Lung (tissue), 11 donors: ENCODE measurements at regions not wholly inside any gene's neighbourhood (a gene's known extent, or its start where the extent isn't known, plus 50 kb on each side); places are given as distances from the start of the nearest gene placed in this dataset.

ENCODE experiments used
- ATAC-seq: fragments of 200-7000 bp; cut with Tn5 transposase; one replicate; pipeline ENCODE4 v1.9.1; 2020; ENCODE audit warnings: moderate number of reproducible peaks; ENCODE audit not compliant: insufficient read depth, low FRiP score
- DNase-seq, 3 donors: peaks; one replicate each; pipeline ENCODE4 v3.0.0-alpha.2; 2013 to 2017
- H3K27ac ChIP-seq, 2 donors: one replicate each; pipeline ENCODE4 v1.5.1; 2013; ENCODE audit warnings: mild to moderate bottlenecking in 2 of 2, moderate library complexity in 2 of 2, control low read depth in 1 of 2, inconsistent platforms in 1 of 2, low read depth in 1 of 2, low read length in 1 of 2
- H3K27me3 ChIP-seq, 3 donors: one replicate each; pipeline ENCODE4 v1.5.1; 2013; ENCODE audit warnings: low read length in 2 of 3; ENCODE audit not compliant: control insufficient read depth in 3 of 3, insufficient read depth in 3 of 3
- H3K36me3 ChIP-seq, 4 donors: one replicate each; pipeline ENCODE4 v1.5.1; 2013; ENCODE audit warnings: low read length in 4 of 4, mild to moderate bottlenecking in 1 of 4, moderate library complexity in 1 of 4; ENCODE audit not compliant: control insufficient read depth in 4 of 4, insufficient read depth in 4 of 4
- H3K4me1 ChIP-seq, 5 donors: one replicate each; pipeline ENCODE4 v1.5.1; 2013; ENCODE audit warnings: low read length in 5 of 5, mild to moderate bottlenecking in 2 of 5, moderate library complexity in 1 of 5; ENCODE audit not compliant: control insufficient read depth in 5 of 5, insufficient read depth in 5 of 5
- H3K4me3 ChIP-seq: one replicate; pipeline ENCODE4 v1.5.1; 2013; ENCODE audit warnings: mild to moderate bottlenecking, control low read depth, moderate library complexity
- H3K9ac ChIP-seq, 2 donors: one replicate each; pipeline ENCODE4 v1.5.1; 2013; ENCODE audit warnings: low read length in 2 of 2, control low read depth in 1 of 2; ENCODE audit not compliant: insufficient read depth in 1 of 2
- H3K9me3 ChIP-seq, 4 donors: one replicate each; pipeline ENCODE4 v1.5.1; 2013; ENCODE audit warnings: low read length in 3 of 4, mild to moderate bottlenecking in 1 of 4, moderate library complexity in 1 of 4; ENCODE audit not compliant: control insufficient read depth in 4 of 4, insufficient read depth in 3 of 4
- WGBS, 2 donors: extraction: QIAGEN DNeasy Blood & Tissue Kit; methylation state at CpG; one replicate each; pipeline ENCODE4 v1.1.7; 2013; 5-methylcytosine and 5-hydroxymethylcytosine counted together
- TF ChIP-seq, protein P1 (sequence below): IDR thresholded peaks from 2 replicates; pipeline ENCODE4 v1.5.1; 2012; ENCODE audit warnings: mild to moderate bottlenecking; ENCODE audit errors: control extremely low read depth, extremely low read depth
- donor health status: control.
- donor health status: control.
- donor health status: Bipolar disorder and iron deficiency.
- donor health status: healthy.
- donor health status: DM: yes; HTN: yes; CAD: no.

DNA sequence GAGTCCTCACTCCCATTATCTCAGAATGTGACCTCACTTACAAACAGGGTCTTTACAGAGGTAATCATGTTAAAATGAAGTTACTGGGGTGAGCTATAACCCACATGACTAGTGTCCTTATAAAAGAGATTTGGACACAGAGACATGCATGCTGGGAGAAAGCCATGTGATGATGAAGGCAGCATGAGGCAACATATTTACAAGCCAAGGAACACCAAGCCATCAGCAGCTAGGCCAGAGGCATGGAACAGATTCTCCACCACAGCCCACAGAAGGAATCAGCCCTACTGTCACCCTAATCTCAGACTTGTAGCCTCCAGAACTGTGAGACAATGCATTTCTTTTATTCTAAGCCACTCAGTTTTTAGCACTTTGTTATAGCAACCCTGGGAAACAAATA, 171.9 kb downstream of the EN1 start:
- no peak overlapping the region for H3K4me3 ChIP-seq
- no peaks in the 10 kb centered on the region for H3K36me3 ChIP-seq
- DNase-seq (no peak), ATAC-seq (no peak)
- no peak overlapping the region for H3K27ac ChIP-seq
- H3K9me3 ChIP-seq, result peaks cover 0 to 1% (median 0%) of the 10 kb centered on the region in 4 donors
- no peak overlapping the region for H3K9ac ChIP-seq
- TF ChIP-seq, protein P1, sequence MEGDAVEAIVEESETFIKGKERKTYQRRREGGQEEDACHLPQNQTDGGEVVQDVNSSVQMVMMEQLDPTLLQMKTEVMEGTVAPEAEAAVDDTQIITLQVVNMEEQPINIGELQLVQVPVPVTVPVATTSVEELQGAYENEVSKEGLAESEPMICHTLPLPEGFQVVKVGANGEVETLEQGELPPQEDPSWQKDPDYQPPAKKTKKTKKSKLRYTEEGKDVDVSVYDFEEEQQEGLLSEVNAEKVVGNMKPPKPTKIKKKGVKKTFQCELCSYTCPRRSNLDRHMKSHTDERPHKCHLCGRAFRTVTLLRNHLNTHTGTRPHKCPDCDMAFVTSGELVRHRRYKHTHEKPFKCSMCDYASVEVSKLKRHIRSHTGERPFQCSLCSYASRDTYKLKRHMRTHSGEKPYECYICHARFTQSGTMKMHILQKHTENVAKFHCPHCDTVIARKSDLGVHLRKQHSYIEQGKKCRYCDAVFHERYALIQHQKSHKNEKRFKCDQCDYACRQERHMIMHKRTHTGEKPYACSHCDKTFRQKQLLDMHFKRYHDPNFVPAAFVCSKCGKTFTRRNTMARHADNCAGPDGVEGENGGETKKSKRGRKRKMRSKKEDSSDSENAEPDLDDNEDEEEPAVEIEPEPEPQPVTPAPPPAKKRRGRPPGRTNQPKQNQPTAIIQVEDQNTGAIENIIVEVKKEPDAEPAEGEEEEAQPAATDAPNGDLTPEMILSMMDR, result no peak
- H3K4me1 ChIP-seq, result peaks cover 0 to 8% (median 0%) of the 10 kb centered on the region in 5 donors
- no peaks in the 10 kb centered on the region for H3K27me3 ChIP-seq

DNA sequence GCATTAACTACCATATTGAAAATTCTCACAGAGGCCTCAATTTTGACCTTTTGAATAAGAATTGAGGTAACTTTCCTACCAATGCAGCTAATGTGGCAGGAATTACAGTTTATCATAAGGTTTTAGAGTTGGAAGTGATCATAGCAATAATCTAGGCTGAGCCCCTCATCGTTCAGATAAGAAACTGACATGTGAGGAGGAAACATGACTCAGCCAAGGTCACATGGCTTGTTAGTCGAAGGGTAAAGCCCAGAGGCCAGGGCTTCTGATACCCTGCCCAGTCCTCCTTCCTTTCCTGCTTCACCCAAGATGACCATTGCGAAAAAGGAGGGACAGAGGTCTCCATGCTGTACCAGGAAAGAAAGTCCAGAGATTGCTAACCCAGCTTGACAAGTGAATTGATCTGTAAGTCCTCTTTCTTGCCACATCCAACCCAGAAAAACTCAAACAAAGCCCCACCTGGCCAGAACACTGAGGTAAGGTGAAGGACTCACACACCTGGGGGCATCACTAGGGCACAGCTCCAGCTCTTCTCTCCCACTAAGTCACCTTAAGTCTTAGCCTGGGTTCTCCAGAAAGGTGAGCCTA, 174.8 kb downstream of the EN1 start:
- Histone ChIP-seq H3K27me3 (no peaks in the 10 kb centered on the region), H3K9ac (no peak overlapping the region), H3K4me1 (peaks cover 0 to 23% (median 0%) of the 10 kb centered on the region in 5 donors), H3K9me3 (no peaks in the 10 kb centered on the region), H3K4me3 (no peak overlapping the region), H3K36me3 (no peaks in the 10 kb centered on the region), H3K27ac (no peak overlapping the region)
- 60% methylated on average over 3 of the region's 3 CpGs for WGBS, 2 donors
- ATAC-seq (no peak), DNase-seq (no peak)
- TF ChIP-seq, protein P1, result no peak

DNA sequence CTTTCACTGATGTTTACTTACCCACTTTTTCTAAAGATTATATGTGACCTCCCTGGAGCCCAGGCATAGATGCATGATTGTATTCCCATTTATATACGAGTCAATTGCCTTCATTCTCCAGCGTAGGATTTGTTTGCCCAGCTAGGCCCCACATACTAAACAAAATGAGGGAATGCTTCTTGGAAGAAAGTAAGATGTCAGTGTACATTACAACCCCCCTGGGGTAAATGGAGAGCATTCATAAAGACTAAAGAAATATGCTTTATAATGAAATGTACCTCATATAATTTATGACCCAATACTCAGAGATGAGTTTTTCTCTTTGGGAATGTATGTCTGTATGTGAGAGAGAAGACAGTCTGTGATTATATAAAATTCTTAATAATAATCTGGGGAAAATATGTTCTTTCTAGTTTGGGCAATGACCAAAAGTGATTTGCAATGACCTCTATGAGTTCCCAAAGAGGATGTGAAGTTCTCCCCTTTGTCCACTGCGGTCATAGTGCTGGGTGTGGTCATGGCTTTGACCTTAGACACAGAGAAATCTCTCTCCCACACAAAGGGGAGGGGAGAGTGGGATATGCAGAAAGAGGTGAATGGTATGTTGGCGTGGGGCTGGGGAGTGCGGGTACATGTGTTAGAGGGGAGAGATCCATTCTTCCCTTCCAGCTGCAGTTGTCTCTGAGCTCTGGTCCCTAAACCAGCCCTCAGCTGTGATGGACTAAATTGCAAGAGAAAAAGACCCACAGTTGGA, 175.6 kb downstream of the EN1 start:
- WGBS, 2 donors, result 84 to 90% methylated on average over 5 of the region's 5 CpGs

More for the DNA sequence above, 175.6 kb downstream of the EN1 start:
- no peak overlapping the region for H3K4me3 ChIP-seq
- TF ChIP-seq, protein P1, result no peak
- ATAC-seq (no peak), DNase-seq (no peak)
- no peak overlapping the region for H3K9ac ChIP-seq
- no peaks in the 10 kb centered on the region for H3K36me3 ChIP-seq
- no peak overlapping the region for H3K27ac ChIP-seq
- H3K9me3 ChIP-seq, result no peaks in the 10 kb centered on the region
- no peaks in the 10 kb centered on the region for H3K27me3 ChIP-seq
- H3K4me1 ChIP-seq, result peaks cover 0 to 23% (median 0%) of the 10 kb centered on the region in 5 donors
